ENCODE measurements at regions not wholly inside any gene's neighbourhood (a gene's known extent, or its start where the extent isn't known, plus 50 kb on each side); places are given as distances from the start of the nearest gene placed in this dataset.

DNA sequence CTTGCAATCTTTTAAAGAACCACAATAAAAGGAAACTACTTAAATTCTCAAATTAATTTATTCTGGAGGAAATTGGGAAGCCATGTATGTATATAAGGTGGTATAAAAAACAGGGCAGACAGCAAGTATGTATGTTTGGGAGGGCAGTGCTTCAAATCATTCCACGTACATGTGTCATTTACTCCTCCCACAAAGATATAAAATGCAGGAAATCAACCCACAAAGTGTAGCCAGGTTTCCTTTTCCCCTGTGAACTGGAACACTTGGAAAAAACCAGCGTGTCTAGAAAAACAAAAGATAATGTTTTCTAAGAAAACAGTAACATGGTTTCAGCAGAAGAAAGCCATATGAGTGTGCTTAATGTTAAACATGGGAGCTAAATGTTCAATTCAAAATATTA is 156.7 kb upstream of the FAM47A start:
- H3K4me1 ChIP-seq (ENCODE audit: control insufficient read depth, insufficient read depth, low read length), result no peaks in the 10 kb centered on the region
- no peak for TF ChIP-seq NFE2L2 (IDR thresholded peaks at IDR 0.05; ENCODE audit: low read depth, low read length)
- no peak for TF ChIP-seq SMC3 (IDR thresholded peaks at IDR 0.05; ENCODE audit: low read depth, low read length)
- no peak for TF ChIP-seq RFX5 (IDR thresholded peaks at IDR 0.05; ENCODE audit: low read depth, low read length)
- no peak for TF ChIP-seq BHLHE40 (IDR thresholded peaks at IDR 0.05; ENCODE audit: low read depth, low read length)
- TF ChIP-seq, protein P1, sequence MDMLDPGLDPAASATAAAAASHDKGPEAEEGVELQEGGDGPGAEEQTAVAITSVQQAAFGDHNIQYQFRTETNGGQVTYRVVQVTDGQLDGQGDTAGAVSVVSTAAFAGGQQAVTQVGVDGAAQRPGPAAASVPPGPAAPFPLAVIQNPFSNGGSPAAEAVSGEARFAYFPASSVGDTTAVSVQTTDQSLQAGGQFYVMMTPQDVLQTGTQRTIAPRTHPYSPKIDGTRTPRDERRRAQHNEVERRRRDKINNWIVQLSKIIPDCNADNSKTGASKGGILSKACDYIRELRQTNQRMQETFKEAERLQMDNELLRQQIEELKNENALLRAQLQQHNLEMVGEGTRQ (IDR thresholded peaks at IDR 0.05; ENCODE audit: low read depth, low read length), result no peak
- TF ChIP-seq, protein P2, sequence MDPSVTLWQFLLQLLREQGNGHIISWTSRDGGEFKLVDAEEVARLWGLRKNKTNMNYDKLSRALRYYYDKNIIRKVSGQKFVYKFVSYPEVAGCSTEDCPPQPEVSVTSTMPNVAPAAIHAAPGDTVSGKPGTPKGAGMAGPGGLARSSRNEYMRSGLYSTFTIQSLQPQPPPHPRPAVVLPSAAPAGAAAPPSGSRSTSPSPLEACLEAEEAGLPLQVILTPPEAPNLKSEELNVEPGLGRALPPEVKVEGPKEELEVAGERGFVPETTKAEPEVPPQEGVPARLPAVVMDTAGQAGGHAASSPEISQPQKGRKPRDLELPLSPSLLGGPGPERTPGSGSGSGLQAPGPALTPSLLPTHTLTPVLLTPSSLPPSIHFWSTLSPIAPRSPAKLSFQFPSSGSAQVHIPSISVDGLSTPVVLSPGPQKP (IDR thresholded peaks at IDR 0.05; ENCODE audit: borderline replicate concordance, low read depth, low read length), result no peak
- TF ChIP-seq RCOR1 (IDR thresholded peaks at IDR 0.05; ENCODE audit: insufficient replicate concordance, low read length), result no peak
- TF ChIP-seq FOS (IDR thresholded peaks at IDR 0.05; ENCODE audit: low read depth, low read length), result no peak
- TF ChIP-seq MAFK (IDR thresholded peaks at IDR 0.05; ENCODE audit: low read depth, low read length), result no peak
- no peak for TF ChIP-seq RAD21 (IDR thresholded peaks at IDR 0.05; ENCODE audit: low read length)
- no peak for TF ChIP-seq CEBPB (IDR thresholded peaks at IDR 0.05; ENCODE audit: low read depth, low read length)
- TF ChIP-seq, protein P3, sequence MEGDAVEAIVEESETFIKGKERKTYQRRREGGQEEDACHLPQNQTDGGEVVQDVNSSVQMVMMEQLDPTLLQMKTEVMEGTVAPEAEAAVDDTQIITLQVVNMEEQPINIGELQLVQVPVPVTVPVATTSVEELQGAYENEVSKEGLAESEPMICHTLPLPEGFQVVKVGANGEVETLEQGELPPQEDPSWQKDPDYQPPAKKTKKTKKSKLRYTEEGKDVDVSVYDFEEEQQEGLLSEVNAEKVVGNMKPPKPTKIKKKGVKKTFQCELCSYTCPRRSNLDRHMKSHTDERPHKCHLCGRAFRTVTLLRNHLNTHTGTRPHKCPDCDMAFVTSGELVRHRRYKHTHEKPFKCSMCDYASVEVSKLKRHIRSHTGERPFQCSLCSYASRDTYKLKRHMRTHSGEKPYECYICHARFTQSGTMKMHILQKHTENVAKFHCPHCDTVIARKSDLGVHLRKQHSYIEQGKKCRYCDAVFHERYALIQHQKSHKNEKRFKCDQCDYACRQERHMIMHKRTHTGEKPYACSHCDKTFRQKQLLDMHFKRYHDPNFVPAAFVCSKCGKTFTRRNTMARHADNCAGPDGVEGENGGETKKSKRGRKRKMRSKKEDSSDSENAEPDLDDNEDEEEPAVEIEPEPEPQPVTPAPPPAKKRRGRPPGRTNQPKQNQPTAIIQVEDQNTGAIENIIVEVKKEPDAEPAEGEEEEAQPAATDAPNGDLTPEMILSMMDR (conservative IDR thresholded peaks at IDR 0.05; ENCODE audit: low read depth, low read length), result no peak
- no peak for TF ChIP-seq MAZ (IDR thresholded peaks at IDR 0.05; ENCODE audit: borderline replicate concordance, low read depth, low read length)
- no peak for TF ChIP-seq POLR2A (IDR thresholded peaks at IDR 0.05; ENCODE audit: low read depth, low read length)
- TF ChIP-seq CHD1 (IDR thresholded peaks at IDR 0.05; ENCODE audit: low read depth, low read length), result no peak
- no peak for TF ChIP-seq MXI1 (IDR thresholded peaks at IDR 0.05; ENCODE audit: borderline replicate concordance, low read depth, low read length)
- no peaks in the 10 kb centered on the region for H3K79me1 ChIP-seq (ENCODE audit: low read depth in 1 of 2, low read length in 2 of 2)
- H3K4ac ChIP-seq (ENCODE audit: low read depth, low read length), result no peak overlapping the region
- H3K9me3 ChIP-seq (ENCODE audit: control insufficient read depth, insufficient read depth, low read length), result no peaks in the 10 kb centered on the region
- no peaks in the 10 kb centered on the region for H3K36me3 ChIP-seq (ENCODE audit: control insufficient read depth, insufficient read depth, low read length)
- H2BK5ac ChIP-seq (ENCODE audit: low read depth, low read length, poor library complexity, severe bottlenecking), result no peak overlapping the region
- no peak overlapping the region for H2BK15ac ChIP-seq (ENCODE audit: low read depth, low read length)
- H4K91ac ChIP-seq (ENCODE audit: insufficient read depth, low read depth, low read length), result no peak overlapping the region
- ATAC-seq (ENCODE audit: low read depth) (no peak), DNase-seq (no peak)
- no peak overlapping the region for H3K14ac ChIP-seq (replicated peaks; ENCODE audit: low read depth, low read length)
- no TSS peak for BruUV-seq (replicated peaks)
- no peak overlapping the region for H2AK5ac ChIP-seq (ENCODE audit: low read depth, low read length)
- H3K56ac ChIP-seq (ENCODE audit: extremely low read depth, insufficient read depth, low read length), result no peak overlapping the region
- H3K4me2 ChIP-seq (ENCODE audit: low read depth, low read length), result no peak overlapping the region
- H4K8ac ChIP-seq (ENCODE audit: low read depth in 2 of 2, low read length in 2 of 2), result no peak overlapping the region
- intact Hi-C loops (cut with micrococcal nuclease), result no loop called here
- POLR2A ChIA-PET (ENCODE audit: unreplicated experiment), result no interaction called here
- H4K5ac ChIP-seq (ENCODE audit: low read depth, low read length), result no peak overlapping the region
- no peak overlapping the region for H3K4me3 ChIP-seq (ENCODE audit: insufficient read depth, low read depth, low read length)
- H2BK20ac ChIP-seq (ENCODE audit: low read depth, low read length), result no peak overlapping the region
- CTCF ChIA-PET, result no interaction called here
- no peaks in the 10 kb centered on the region for H3K27me3 ChIP-seq (ENCODE audit: control insufficient read depth, insufficient read depth, low read length)
- dilution Hi-C loops (cut with HindIII; ENCODE audit: low sequenced_read_pairs, unreplicated experiment), result no loop called here
- H3K9ac ChIP-seq (ENCODE audit: low read depth, low read length), result no peak overlapping the region
- no CpG with 5 or more reads among the region's 2 CpGs for WGBS, 2 experiments (ENCODE audit: extremely low coverage in 2 of 2, insufficient read length in 1 of 2)
- H3K18ac ChIP-seq (ENCODE audit: low read depth, low read length), result no peak overlapping the region
- H2BK120ac ChIP-seq (ENCODE audit: low read depth, low read length), result no peak overlapping the region
- no peaks in the 10 kb centered on the region for H3K9me1 ChIP-seq (ENCODE audit: insufficient read depth, low read length)
- in situ Hi-C loops (cut with MboI; ENCODE audit: low sequenced_read_pairs), result loop anchor here (25.0 kb wide), 1 partner anchor 851 kb away; no protein-coding TSS in a partner anchor
- H3K27ac ChIP-seq (ENCODE audit: insufficient read depth, low read length), result no peak overlapping the region
- H4K20me1 ChIP-seq (ENCODE audit: insufficient read depth, low read length), result no peaks in the 10 kb centered on the region
- no peak overlapping the region for H2AFZ ChIP-seq (replicated peaks; ENCODE audit: low read length, poor library complexity)
- H2AK9ac ChIP-seq (replicated peaks; ENCODE audit: low read depth, low read length, poor library complexity), result no peak overlapping the region
- no peak overlapping the region for H3K23ac ChIP-seq (ENCODE audit: low read depth, low read length)

All from IMR-90 (cell line).